NCI-H1092 (cell line): ENCODE measurements at regions not wholly inside any gene's neighbourhood (a gene's known extent, or its start where the extent isn't known, plus 50 kb on each side); places are given as distances from the start of the nearest gene placed in this dataset.
A peak's percentile ranks its signal among the peaks of the same experiment; 100 is the strongest.

ENCODE experiments used
- DNase-seq: peaks from one replicate; lab custom pipeline; 2025; lab: John Stamatoyannopoulos, UW

DNA sequence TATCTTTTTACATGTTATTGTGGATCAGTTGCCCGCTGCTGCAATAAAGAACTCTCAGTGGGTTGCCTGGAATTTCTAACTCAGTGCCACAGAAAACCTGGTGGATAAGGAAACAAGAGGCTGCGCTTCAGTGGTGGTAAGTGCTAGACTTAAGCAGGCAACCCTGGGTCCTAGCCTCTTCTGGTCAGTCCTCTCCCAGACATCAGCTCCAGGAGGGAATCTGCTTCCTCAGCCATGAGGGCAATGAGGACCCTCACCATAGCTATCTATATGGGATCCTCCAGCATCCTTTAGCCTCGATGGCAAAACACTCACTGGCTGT is 490.7 kb upstream of the SULF2 start:
- DNase-seq: no peak

DNA sequence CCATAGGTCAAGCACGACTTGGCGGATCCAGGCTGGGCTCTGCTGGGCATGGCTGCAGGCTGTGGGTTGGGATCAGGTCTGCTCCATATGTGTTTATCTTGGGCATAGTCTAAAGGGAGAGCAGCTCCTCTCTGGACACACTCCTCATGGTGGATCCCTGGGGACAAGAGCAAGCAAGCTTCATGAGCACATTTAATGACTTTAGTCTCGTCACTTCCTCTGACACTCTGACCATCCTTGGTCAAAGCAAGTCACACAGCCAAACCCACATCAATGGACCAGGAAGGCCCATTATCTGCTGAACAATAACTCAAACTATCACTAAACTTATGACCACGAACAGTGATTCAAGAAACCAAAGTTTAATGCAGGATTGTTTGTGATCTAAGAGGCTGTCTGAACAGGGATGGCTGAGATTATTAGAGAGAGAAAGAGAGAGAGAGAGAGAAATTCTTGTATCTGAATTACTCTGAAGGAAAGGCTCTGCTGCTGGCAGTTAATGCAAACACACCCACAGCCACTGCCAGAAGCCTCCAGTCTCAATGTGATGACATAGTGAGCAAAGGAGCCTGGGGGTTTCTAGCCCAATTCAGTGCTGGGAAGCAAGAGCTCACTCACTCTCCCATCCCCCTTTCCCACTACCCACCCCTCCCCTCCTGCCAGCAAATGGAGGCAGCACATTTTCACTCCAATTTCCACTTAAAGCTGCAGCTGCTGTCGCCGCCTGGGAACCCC is 490.2 kb upstream of the SULF2 start:
- DNase-seq: peak; percentile 47

GRCh38 chr20:48273843-48274242 is 488.6 kb upstream of the SULF2 start:
- DNase-seq: no peak

DNA sequence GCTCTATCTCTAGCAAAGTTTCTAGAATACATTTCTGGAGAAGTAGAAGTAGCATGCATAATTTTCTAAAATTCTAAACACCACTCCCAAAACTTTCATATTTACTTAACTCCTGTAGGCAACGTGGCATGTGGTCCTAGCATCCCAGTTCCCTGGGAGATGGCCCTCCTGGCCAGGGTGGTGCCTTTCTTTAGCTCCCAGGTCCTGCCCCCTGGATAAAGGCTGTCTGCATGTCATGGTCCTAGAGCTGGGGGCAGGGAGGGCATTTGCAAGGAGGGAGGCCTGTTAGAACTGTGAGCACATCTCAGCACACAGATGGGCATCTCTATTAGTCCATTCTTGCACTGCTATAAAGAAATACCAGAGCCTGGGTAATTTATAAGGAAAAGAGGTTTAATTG is 485.6 kb upstream of the SULF2 start:
- DNase-seq: no peak

- DNase-seq: no peak
Observed at GRCh38 chr20:48267860-48268633, 482.8 kb upstream of the SULF2 start.

- no peak for DNase-seq
Observed at GRCh38 chr20:48266571-48266970, 481.3 kb upstream of the SULF2 start.

- no peak for DNase-seq
Observed at GRCh38 chr20:48265791-48266190, 480.5 kb upstream of the SULF2 start.

- no peak for DNase-seq
Observed at GRCh38 chr20:48262955-48263354, 477.7 kb upstream of the SULF2 start.

GRCh38 chr20:48262466-48262865 is 477.2 kb upstream of the SULF2 start:
- DNase-seq: no peak

DNA sequence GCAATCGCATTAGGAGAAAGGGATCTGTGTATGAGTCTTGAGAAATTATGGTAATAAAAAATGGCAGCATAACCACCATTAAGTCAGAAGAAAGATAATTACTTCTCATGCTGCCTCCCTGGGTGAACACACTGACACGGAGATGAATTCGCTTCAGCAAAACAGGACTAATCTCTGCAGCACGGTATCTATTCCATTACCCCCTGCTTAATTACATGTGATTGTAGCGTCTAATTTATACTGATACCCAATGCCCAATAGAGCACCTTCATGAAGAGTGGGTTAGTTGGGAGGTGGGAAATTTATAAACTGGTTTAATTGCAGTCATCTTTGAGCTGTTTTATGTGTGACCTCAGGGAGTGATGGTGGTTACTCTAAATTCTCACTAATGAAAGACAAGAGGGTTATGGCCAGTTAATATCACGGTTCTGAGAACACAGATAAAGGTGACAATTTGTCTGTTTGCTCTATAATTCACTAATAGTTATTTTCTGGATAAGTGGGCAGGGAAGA is 476.2 kb upstream of the SULF2 start:
- no peak for DNase-seq

DNA sequence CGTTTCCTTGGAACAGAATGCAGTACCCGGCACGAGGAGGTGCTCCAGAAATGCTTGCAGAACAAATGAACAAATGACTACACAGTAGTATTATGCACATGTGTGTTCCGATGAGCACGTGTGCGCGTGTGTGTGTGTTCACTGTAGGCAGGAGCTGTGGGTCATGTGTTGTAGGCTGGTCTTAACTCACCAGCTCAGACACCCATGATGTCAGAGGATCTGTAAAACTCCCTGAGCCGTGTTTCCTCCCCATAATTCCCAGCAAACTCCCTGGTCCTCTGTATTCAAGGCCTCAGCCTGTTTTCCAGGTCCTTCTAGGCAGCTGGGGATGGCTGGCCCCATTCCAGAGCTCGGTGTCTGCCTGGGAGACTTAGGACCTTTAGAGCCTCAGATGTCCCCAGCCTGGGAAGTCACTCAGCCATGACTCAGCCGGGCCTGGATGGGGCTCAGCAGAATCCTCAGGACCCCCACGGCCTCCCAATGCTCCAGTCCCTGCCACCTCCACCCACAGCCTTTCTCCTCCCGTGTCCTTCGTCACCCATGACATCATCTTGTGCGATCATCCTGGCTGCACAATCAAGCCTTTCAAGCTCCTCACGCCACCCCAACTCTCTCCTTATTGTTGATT is 475.0 kb upstream of the SULF2 start:
- peak; percentile 6 for DNase-seq

GRCh38 chr20:48259456-48259855 is 474.2 kb upstream of the SULF2 start:
- DNase-seq: no peak

DNA sequence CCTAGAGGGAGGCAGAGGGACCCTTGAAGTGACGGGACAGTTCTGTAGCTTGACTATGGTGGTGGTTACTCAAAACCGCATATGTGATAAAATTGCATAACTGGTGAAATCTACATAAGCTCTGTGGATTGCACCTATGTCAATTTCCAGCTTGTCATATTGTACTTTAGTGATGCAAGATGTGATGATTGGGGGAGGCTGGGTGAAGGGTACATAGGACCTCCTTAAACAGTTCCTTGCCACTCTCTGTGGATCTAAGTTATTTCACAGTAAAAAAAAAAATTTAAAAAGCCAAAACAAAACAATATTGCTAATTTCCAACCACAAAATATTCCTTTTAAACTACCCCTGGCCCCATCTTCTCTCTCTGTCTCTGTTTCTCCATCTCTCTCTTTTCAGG is 472.6 kb upstream of the SULF2 start:
- DNase-seq: no peak

GRCh38 chr20:48247961-48248360 is 462.7 kb upstream of the SULF2 start:
- DNase-seq: no peak

DNA sequence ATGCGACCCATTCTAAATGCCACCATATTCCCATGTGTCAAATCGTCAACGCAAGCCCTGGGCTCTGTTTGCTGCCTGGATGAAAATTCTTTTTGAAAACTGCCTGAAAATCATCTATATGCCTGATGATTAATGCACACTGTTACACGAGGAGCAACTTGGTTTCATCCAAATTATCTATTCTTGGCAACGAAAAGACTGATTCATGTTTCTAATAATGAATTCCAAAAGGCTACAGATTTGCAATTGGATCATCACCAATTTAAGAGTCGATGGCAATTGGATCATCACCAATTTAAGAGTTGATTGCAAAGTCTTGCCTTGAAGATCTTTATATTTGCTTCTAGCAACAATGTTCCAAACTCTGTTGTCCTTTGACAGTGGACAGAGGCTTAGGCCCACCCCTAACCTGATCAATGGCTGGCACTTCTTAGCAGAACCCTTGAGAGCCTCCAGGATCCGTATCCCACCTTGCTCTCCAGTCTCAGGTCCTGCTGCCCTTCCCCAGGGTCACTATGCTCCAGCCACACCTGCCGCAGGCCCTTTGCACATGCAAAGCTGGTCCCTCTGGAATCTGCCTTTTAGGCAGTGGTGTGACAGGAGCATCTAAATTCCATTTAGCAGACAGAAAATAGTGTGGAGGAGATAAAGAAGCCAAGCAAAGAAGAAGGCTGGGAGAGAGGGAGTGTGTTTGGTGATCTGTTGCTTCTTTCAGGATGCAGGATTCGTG is 460.9 kb upstream of the SULF2 start:
- DNase-seq: no peak

GRCh38 chr20:48242623-48243022 is 457.3 kb upstream of the SULF2 start:
- DNase-seq: no peak

DNA sequence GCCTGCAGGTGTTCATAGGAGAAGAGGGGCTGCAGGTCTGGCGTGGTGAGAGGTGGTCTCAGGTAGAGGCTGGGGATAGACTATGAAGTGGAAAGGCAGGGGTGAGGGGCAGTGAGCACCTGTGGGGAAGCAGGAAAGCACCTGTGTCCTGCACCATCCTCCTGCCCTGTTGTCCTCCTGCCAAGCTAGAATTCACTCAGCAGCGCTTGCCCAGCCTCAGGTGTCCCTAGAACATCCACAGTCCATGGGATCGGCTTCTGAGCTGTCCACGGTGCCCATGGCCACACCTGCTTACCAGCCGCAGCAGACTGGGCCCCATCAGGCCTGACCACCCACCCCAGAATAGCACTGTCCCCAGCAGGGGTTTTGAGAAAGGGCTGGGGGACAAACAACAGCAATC is 456.2 kb upstream of the SULF2 start:
- DNase-seq: no peak

DNA sequence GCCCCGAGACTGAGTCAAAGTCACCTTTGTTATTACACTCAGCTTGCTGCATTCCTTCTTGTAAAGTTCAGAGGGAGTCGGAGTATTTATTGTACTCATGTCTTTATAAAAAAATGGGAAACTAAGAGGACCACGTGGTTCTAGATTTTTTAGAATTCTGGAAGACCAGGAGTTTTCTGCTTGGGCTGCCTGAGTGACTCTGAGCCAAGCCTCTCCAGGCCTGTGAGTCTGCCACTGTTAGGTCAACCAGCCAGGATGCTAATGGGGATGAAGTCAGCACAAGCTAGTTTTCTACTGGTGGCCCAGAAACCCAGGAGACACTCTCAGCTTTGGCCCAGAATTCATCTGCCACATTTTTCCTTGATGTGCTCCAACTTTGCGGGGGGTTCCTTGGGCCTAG is 453.5 kb upstream of the SULF2 start:
- no peak for DNase-seq

DNA sequence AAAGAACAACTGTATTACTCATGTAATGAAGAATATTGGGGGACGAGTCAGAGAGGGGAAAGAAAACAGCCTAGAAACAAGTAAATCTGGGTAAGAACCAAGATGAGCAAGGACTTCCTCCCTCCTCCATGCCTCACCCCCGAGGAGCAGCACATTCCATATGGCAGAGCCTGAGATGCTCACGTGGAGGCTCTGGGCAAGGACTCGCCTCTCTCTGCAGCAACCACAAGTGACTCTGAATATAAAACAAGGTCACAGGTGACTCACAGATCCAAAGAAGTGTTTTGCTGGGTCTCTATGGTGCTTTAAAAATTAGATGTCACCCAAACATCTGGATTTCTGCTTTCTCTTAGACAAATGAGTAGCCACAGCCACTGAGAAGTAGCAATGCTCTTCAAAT is 453.0 kb upstream of the SULF2 start:
- no peak for DNase-seq

DNA sequence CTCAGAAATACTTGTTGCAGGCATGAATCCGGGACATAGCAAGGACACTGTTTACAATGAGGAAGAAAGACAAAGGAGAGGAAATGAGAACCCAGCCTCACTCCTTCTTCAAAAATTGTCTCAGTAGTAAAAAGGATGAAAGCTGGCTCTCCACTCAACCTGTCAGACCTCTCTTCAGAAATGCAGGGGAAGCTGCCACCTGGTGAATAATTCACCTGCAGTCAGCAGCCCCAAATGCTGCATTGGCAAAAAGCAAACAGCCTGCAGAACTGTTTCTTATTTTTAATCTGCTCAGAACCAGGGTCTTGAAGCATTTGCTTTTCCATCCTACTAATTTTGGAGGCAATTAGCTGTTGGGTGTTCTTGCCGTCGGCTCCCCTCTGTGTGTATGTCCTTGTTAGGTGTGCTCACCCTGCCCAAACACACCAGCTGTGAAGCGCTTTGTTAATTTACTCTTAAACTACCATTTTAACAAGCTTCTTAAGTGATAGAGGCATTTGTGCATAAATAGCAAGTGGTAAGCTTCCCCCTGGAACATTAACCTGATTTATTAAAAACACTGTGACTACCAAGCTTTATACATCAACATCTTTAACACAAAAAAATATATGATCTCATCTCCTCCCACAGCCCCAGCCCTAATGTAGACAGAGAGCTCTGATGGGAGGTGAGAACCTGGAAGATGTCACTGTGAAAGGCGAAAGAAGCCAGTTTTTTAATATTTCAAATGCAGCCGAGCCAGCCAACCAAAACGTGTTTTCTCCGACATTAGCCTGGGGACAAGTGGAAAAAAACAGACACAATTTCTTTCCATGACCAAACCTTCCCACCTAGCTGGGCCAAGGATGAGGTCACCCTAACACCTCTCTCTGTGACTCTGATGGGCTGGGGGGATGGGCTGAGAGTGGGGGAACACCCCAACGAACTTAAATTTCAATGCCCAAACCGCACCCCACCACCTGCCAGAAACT is 451.0 kb upstream of the SULF2 start:
- no peak for DNase-seq

- no peak for DNase-seq
Observed at GRCh38 chr20:48234951-48235350, 449.7 kb upstream of the SULF2 start.
